Muscle of leg (tissue), 3 donors: ENCODE measurements at regions not wholly inside any gene's neighbourhood (a gene's known extent, or its start where the extent isn't known, plus 50 kb on each side); places are given as distances from the start of the nearest gene placed in this dataset.
"Not testable (repeated sequence)": the region's sequence is repeated elsewhere in the genome, so short reads cannot be mapped to it uniquely, and the experiment has no call there.

Experiments used
- DNase-seq: peaks from one replicate; pipeline ENCODE4 v3.0.0; 2013
- H3K27ac ChIP-seq: one replicate; pipeline ENCODE4 v1.5.1; 2013; ENCODE audit warnings: mild to moderate bottlenecking, low read length, control low read depth
- H3K27me3 ChIP-seq: one replicate; pipeline ENCODE4 v1.6.1; 2013; ENCODE audit warnings: low read length; ENCODE audit not compliant: control insufficient read depth, insufficient read depth
- H3K36me3 ChIP-seq: one replicate; pipeline ENCODE4 v1.6.1; 2013; ENCODE audit warnings: low read length; ENCODE audit not compliant: control insufficient read depth, insufficient read depth
- H3K4me1 ChIP-seq: one replicate; pipeline ENCODE4 v1.6.1; 2013; ENCODE audit warnings: low read length; ENCODE audit not compliant: control insufficient read depth, insufficient read depth
- H3K4me3 ChIP-seq: one replicate; pipeline ENCODE4 v1.5.1; 2013; ENCODE audit warnings: low read length, control low read depth
- H3K9me3 ChIP-seq: replicated peaks from 2 replicates; pipeline ENCODE4 v1.6.1; 2013; ENCODE audit warnings: low read depth, low read length; ENCODE audit not compliant: control insufficient read depth
- WGBS: methylation state at CpG from one replicate; pipeline ENCODE4 v1.1.5; 2013; ENCODE audit warnings: missing lambda C conversion rate; ENCODE audit not compliant: insufficient coverage; 5-methylcytosine and 5-hydroxymethylcytosine counted together

DNA sequence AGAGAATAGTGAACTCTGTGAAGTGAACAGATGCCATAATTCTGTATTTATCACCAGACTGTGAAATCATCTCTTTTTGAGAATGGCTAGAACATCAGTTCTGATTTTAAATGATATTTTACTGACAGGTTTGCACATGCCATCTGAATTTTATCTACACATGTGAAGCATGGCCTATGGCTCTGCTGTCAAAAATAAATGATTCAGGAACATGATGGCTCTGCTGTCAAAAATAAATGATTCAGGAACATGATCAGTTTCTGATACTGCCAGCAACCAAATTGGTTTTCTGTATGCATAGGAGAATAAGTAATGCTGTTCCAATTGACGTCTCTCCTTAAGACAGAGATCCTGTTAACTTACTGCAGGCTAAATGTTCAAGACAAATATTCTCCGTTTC lies 70.6 kb upstream of the TLL1 start:
- Histone ChIP-seq H3K27me3 (no peaks in the 10 kb centered on the region), H3K4me3 (no peak overlapping the region), H3K4me1 (no peaks in the 10 kb centered on the region), H3K9me3 (no peaks in the 10 kb centered on the region), H3K36me3 (no peaks in the 10 kb centered on the region), H3K27ac (no peak overlapping the region)
- no CpG with 5 or more reads among the region's 2 CpGs for WGBS
- no peak for DNase-seq

DNA sequence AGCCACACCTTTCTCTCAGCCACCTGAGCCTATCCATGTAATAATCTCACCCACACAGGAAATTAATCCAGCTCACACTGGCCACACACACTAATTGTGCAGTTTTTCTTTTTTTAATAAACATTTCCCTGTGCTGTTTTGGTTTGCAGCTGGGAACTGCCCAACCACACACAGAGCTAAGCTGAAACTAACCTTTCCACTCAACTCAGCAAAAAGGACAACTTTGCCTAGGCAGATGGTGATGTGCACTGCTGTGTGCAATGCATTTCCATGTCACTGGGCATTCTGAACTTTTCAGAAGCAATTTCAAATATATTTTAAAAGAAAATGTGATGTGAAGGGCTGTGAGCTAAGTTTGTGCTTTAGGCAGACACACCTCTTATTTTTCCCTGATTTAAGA lies 70.0 kb upstream of the TLL1 start:
- Histone ChIP-seq H3K27ac (no peak overlapping the region), H3K4me3 (no peak overlapping the region), H3K36me3 (no peaks in the 10 kb centered on the region), H3K9me3 (no peaks in the 10 kb centered on the region), H3K27me3 (no peaks in the 10 kb centered on the region), H3K4me1 (no peaks in the 10 kb centered on the region)
- DNase-seq: no peak

DNA sequence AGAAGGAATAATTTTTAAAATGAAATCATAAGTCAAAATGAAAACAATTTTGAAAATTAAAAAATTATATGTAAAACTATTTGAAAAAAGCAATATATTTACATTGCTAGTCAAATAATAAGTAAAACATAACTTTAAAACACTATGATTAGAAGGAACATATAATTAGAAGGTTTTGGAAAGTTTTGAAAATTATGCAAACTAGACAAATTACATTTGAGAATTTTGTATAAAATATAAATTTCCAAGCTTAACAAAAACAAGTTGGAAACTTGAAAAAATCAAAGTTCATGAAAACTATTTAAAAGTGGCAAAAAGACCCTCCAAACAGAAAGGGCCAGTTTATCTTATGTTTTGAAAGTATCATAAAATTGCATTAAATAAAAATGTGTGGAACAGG lies 67.6 kb upstream of the TLL1 start:
- DNase-seq: no peak
- H3K9me3 ChIP-seq: no peaks in the 10 kb centered on the region
- no peaks in the 10 kb centered on the region for H3K36me3 ChIP-seq
- H3K27me3 ChIP-seq: no peaks in the 10 kb centered on the region
- H3K27ac ChIP-seq: no peak overlapping the region
- no peak overlapping the region for H3K4me3 ChIP-seq
- H3K4me1 ChIP-seq: no peaks in the 10 kb centered on the region

- Histone ChIP-seq H3K4me3 (no peak overlapping the region), H3K4me1 (no peaks in the 10 kb centered on the region), H3K9me3 (no peaks in the 10 kb centered on the region), H3K27me3 (no peaks in the 10 kb centered on the region), H3K36me3 (no peaks in the 10 kb centered on the region), H3K27ac (no peak overlapping the region)
- no peak for DNase-seq
Measured at GRCh38 chr4:165806613-165807012, 66.4 kb upstream of the TLL1 start.

DNA sequence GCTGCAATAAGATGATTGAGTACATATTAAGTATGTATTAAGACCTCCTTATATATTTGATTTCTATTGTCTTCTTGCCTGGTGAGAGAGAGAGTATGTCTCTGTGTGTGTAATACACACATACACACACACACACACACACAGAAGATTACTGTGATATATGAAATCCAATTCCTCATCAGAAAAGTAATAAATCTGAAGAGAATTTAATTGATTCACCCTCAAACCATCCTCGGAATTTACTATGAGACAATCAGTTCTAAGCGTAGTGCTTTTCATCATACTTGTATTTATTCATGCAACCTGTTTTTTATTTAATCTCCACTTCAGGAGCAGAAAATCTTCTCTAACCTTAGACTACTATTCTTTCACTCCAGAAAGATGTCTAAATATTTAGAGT lies 62.3 kb upstream of the TLL1 start:
- Histone ChIP-seq H3K9me3 (no peaks in the 10 kb centered on the region), H3K4me3 (no peak overlapping the region), H3K27ac (no peak overlapping the region), H3K27me3 (no peaks in the 10 kb centered on the region), H3K36me3 (no peaks in the 10 kb centered on the region), H3K4me1 (no peaks in the 10 kb centered on the region)
- DNase-seq: no peak
- no CpG with 5 or more reads among the region's 2 CpGs for WGBS

- no peak for DNase-seq
- no peaks in the 10 kb centered on the region for H3K36me3 ChIP-seq
- no peak overlapping the region for H3K4me3 ChIP-seq
- no peaks in the 10 kb centered on the region for H3K9me3 ChIP-seq
- no peaks in the 10 kb centered on the region for H3K27me3 ChIP-seq
- H3K4me1 ChIP-seq: no peaks in the 10 kb centered on the region
- H3K27ac ChIP-seq: no peak overlapping the region
Measured at GRCh38 chr4:165813606-165814005, 59.4 kb upstream of the TLL1 start.

- H3K27ac ChIP-seq: no peak overlapping the region
- H3K9me3 ChIP-seq: peaks cover 2% of the 10 kb centered on the region
- H3K4me3 ChIP-seq: no peak overlapping the region
- DNase-seq: no peak
- no CpG with 5 or more reads among the region's 4 CpGs for WGBS
- H3K27me3 ChIP-seq: no peaks in the 10 kb centered on the region
- no peaks in the 10 kb centered on the region for H3K36me3 ChIP-seq
- no peaks in the 10 kb centered on the region for H3K4me1 ChIP-seq
Measured at GRCh38 chr4:165814256-165815020, 58.6 kb upstream of the TLL1 start.

DNA sequence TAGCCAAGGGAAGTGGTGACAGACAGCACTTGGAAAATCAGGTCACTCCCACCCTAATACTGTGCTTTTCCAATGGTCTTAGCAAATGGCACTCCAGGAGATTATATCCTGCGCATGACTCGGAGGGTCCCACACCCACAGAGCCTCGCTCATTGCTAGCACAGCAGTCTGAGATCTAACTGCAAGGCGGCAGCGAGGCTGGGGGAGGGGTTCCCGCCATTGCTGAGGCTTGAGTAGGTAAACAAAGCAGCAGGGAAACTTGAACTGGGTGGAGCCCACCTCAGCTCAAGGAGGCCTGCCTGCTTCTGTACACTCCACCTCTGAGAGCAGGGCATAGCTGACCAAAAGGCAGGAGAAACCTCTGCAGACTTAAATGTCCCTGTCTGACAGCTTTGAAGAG lies 53.9 kb upstream of the TLL1 start:
- H3K4me3 ChIP-seq, H3K4me1 ChIP-seq, H3K9me3 ChIP-seq, H3K27me3 ChIP-seq, H3K36me3 ChIP-seq, H3K27ac ChIP-seq, DNase-seq: not testable (repeated sequence)
- 94% methylated on average over 6 of the region's 6 CpGs for WGBS
